Neuronal stem cell (in vitro differentiated cells): ENCODE measurements at regions not wholly inside any gene's neighbourhood (a gene's known extent, or its start where the extent isn't known, plus 50 kb on each side); places are given as distances from the start of the nearest gene placed in this dataset.

Experiments used
- DNase-seq: peaks from one replicate; pipeline ENCODE4 v3.0.0-alpha.2; 2013; ENCODE audit warnings: low spot score
- H2AFZ ChIP-seq: one replicate; pipeline ENCODE4 v1.6.1; 2013; ENCODE audit warnings: mild to moderate bottlenecking, low read length, inconsistent platforms
- H2AK5ac ChIP-seq: 2 replicates; pipeline ENCODE4 v1.6.1; 2013; ENCODE audit warnings: low read depth, mild to moderate bottlenecking, inconsistent platforms, low read length, moderate library complexity, mixed read lengths
- H2BK120ac ChIP-seq: 2 replicates; pipeline ENCODE4 v1.6.1; 2013; ENCODE audit warnings: low read depth, mild to moderate bottlenecking, inconsistent platforms, low read length, moderate library complexity, mixed read lengths
- H2BK12ac ChIP-seq: one replicate; pipeline ENCODE4 v1.6.1; 2013; ENCODE audit warnings: low read length, inconsistent platforms
- H2BK15ac ChIP-seq: 2 replicates; pipeline ENCODE4 v1.6.1; 2013; ENCODE audit warnings: mild to moderate bottlenecking, low read length, inconsistent platforms, mixed read lengths
- H2BK5ac ChIP-seq: one replicate; pipeline ENCODE4 v1.6.1; 2013; ENCODE audit warnings: inconsistent platforms, mild to moderate bottlenecking, low read length, moderate library complexity
- H3K14ac ChIP-seq: one replicate; pipeline ENCODE4 v1.6.1; 2013; ENCODE audit warnings: low read length, inconsistent platforms
- H3K18ac ChIP-seq: 2 replicates; pipeline ENCODE4 v1.6.1; 2013; ENCODE audit warnings: low read length, inconsistent platforms
- H3K23ac ChIP-seq: 2 replicates; pipeline ENCODE4 v1.6.1; 2013; ENCODE audit warnings: low read depth, mild to moderate bottlenecking, mixed read lengths, low read length, inconsistent platforms; ENCODE audit not compliant: poor library complexity
- H3K27ac ChIP-seq: replicated peaks from 3 replicates; pipeline ENCODE4 v1.5.1; 2013; ENCODE audit warnings: low read length, inconsistent platforms
- H3K27me3 ChIP-seq, 3 experiments: 2 replicates each; pipeline ENCODE4 v1.6.1; 2013; ENCODE audit warnings: low read length in 3 of 3, mild to moderate bottlenecking in 2 of 3, inconsistent platforms in 1 of 3, low read depth in 1 of 3, mixed read lengths in 1 of 3, moderate library complexity in 1 of 3; ENCODE audit not compliant: control insufficient read depth in 3 of 3, insufficient read depth in 3 of 3
- H3K36me3 ChIP-seq, 2 donors: replicated peaks in 1 of 2; 2 replicates each; pipeline ENCODE4 v1.6.1; 2013; ENCODE audit warnings: low read length in 2 of 2; ENCODE audit not compliant: control insufficient read depth in 2 of 2, insufficient read depth in 2 of 2
- H3K4ac ChIP-seq: 2 replicates; pipeline ENCODE4 v1.6.1; 2013; ENCODE audit warnings: inconsistent platforms, mild to moderate bottlenecking, low read length, moderate library complexity
- H3K4me1 ChIP-seq, 2 donors: 1 replicate in 1 of 2; 2 replicates in 1 of 2; pipeline ENCODE4 v1.6.1; 2013; ENCODE audit warnings: low read length in 2 of 2, low read depth in 1 of 2; ENCODE audit not compliant: control insufficient read depth in 2 of 2, insufficient read depth in 1 of 2
- H3K4me2 ChIP-seq: one replicate; pipeline ENCODE4 v1.6.1; 2013; ENCODE audit warnings: mild to moderate bottlenecking, low read length, inconsistent platforms; ENCODE audit not compliant: insufficient read depth, poor library complexity, severe bottlenecking
- H3K4me3 ChIP-seq, 2 donors: 2 replicates each; pipeline ENCODE4 v1.5.1; 2013; ENCODE audit warnings: low read length in 2 of 2, mild to moderate bottlenecking in 2 of 2, inconsistent platforms in 1 of 2, moderate library complexity in 1 of 2
- H3K79me1 ChIP-seq: one replicate; pipeline ENCODE4 v1.6.1; 2013; ENCODE audit warnings: low read depth, mild to moderate bottlenecking, inconsistent platforms, low read length, moderate library complexity
- H3K9ac ChIP-seq: one replicate; pipeline ENCODE4 v1.6.1; 2013; ENCODE audit warnings: mild to moderate bottlenecking, low read depth, low read length, inconsistent platforms; ENCODE audit not compliant: poor library complexity
- H3K9me3 ChIP-seq, 2 donors: replicated peaks in 1 of 2; 2 replicates each; pipeline versions ENCODE3 to v1.6.1; 2013; ENCODE audit warnings: low read length in 2 of 2, mild to moderate bottlenecking in 2 of 2, inconsistent platforms in 1 of 2, low read depth in 1 of 2, mixed read lengths in 1 of 2, moderate library complexity in 1 of 2; ENCODE audit not compliant: control insufficient read depth in 2 of 2, insufficient read depth in 1 of 2
- H4K8ac ChIP-seq: one replicate; pipeline ENCODE4 v1.6.1; 2013; ENCODE audit warnings: low read depth, mild to moderate bottlenecking, inconsistent platforms, low read length, moderate library complexity
- H4K91ac ChIP-seq: one replicate; pipeline ENCODE4 v1.6.1; 2013; ENCODE audit warnings: low read length, low read depth, mild to moderate bottlenecking, inconsistent platforms; ENCODE audit not compliant: poor library complexity
- WGBS, 2 donors: extraction: QIAGEN DNeasy Blood & Tissue Kit; methylation state at CpG; one replicate each; pipeline ENCODE4 v1.1.7; 2013; ENCODE audit warnings: missing lambda C conversion rate in 2 of 2, mixed read lengths in 1 of 2; ENCODE audit not compliant: insufficient read length in 2 of 2, insufficient replicate concordance in 1 of 2; ENCODE audit errors: extremely low coverage in 2 of 2; 5-methylcytosine and 5-hydroxymethylcytosine counted together

GRCh38 chr15:91698241-91698640 is 155.3 kb upstream of the SLCO3A1 start:
- DNase-seq = no peak
- Histone ChIP-seq H3K27ac (no peak overlapping the region), H3K79me1 (no peaks in the 10 kb centered on the region), H3K4me3 (no peak overlapping the region), H4K8ac (no peak overlapping the region), H3K36me3 (no peaks in the 10 kb centered on the region), H3K14ac (no peak overlapping the region), H2AFZ (no peak overlapping the region), H3K9ac (no peak overlapping the region), H2BK120ac (no peak overlapping the region), H2BK5ac (no peak overlapping the region), H4K91ac (no peak overlapping the region), H3K4ac (no peak overlapping the region), H2AK5ac (no peak overlapping the region), H3K4me1 (peaks cover 0 to 4% of the 10 kb centered on the region in 2 donors), H2BK15ac (no peak overlapping the region), H3K18ac (no peak overlapping the region), H3K27me3 (no peaks in the 10 kb centered on the region), H2BK12ac (no peak overlapping the region), H3K4me2 (no peak overlapping the region), H3K9me3 (no peaks in the 10 kb centered on the region), H3K23ac (no peak overlapping the region)
- no CpG with 5 or more reads among the region's 4 CpGs for WGBS, 2 donors

GRCh38 chr15:91699741-91700140 is 153.8 kb upstream of the SLCO3A1 start:
- no peak overlapping the region for H2BK120ac ChIP-seq
- no peak overlapping the region for H3K23ac ChIP-seq
- no peak overlapping the region for H2BK15ac ChIP-seq
- no peak overlapping the region for H2BK12ac ChIP-seq
- WGBS, 2 donors = no CpG with 5 or more reads among the region's 1 CpG
- no peak overlapping the region for H4K91ac ChIP-seq
- H4K8ac ChIP-seq = no peak overlapping the region
- H3K27ac ChIP-seq = no peak overlapping the region
- no peak overlapping the region for H3K18ac ChIP-seq
- peaks cover 0 to 4% of the 10 kb centered on the region in 2 donors for H3K4me1 ChIP-seq
- H3K9ac ChIP-seq = no peak overlapping the region
- no peak overlapping the region for H3K4ac ChIP-seq
- no peak overlapping the region for H3K14ac ChIP-seq
- no peak overlapping the region for H3K4me3 ChIP-seq
- H3K36me3 ChIP-seq = no peaks in the 10 kb centered on the region
- H2AK5ac ChIP-seq = no peak overlapping the region
- H2BK5ac ChIP-seq = no peak overlapping the region
- H3K79me1 ChIP-seq = no peaks in the 10 kb centered on the region
- H3K27me3 ChIP-seq = no peaks in the 10 kb centered on the region
- no peak overlapping the region for H2AFZ ChIP-seq
- DNase-seq = no peak
- H3K4me2 ChIP-seq = no peak overlapping the region
- H3K9me3 ChIP-seq = no peaks in the 10 kb centered on the region

- no peak overlapping the region for H3K9ac ChIP-seq
- H3K4me2 ChIP-seq = no peak overlapping the region
- no peaks in the 10 kb centered on the region for H3K4me1 ChIP-seq
- H3K27ac ChIP-seq = no peak overlapping the region
- no peak overlapping the region for H4K91ac ChIP-seq
- no peaks in the 10 kb centered on the region for H3K36me3 ChIP-seq
- no peak overlapping the region for H3K23ac ChIP-seq
- H2BK120ac ChIP-seq = no peak overlapping the region
- H3K79me1 ChIP-seq = no peaks in the 10 kb centered on the region
- no CpG with 5 or more reads among the region's 2 CpGs for WGBS, 2 donors
- no peak overlapping the region for H3K4me3 ChIP-seq
- H3K18ac ChIP-seq = no peak overlapping the region
- H3K14ac ChIP-seq = no peak overlapping the region
- H4K8ac ChIP-seq = no peak overlapping the region
- no peak overlapping the region for H3K4ac ChIP-seq
- H2AK5ac ChIP-seq = no peak overlapping the region
- no peak overlapping the region for H2BK12ac ChIP-seq
- H2AFZ ChIP-seq = no peak overlapping the region
- H2BK5ac ChIP-seq = no peak overlapping the region
- DNase-seq = no peak
- no peak overlapping the region for H2BK15ac ChIP-seq
- no peaks in the 10 kb centered on the region for H3K27me3 ChIP-seq
- no peaks in the 10 kb centered on the region for H3K9me3 ChIP-seq
Measured at GRCh38 chr15:91703274-91703673, 150.2 kb upstream of the SLCO3A1 start.

GRCh38 chr15:91704343-91704742 is 149.2 kb upstream of the SLCO3A1 start:
- H3K27ac ChIP-seq = no peak overlapping the region
- H3K4me3 ChIP-seq = no peak overlapping the region
- no peaks in the 10 kb centered on the region for H3K79me1 ChIP-seq
- H2AK5ac ChIP-seq = no peak overlapping the region
- no peak overlapping the region for H4K8ac ChIP-seq
- H3K9ac ChIP-seq = no peak overlapping the region
- H3K27me3 ChIP-seq = no peaks in the 10 kb centered on the region
- H3K9me3 ChIP-seq = no peaks in the 10 kb centered on the region
- no peak overlapping the region for H3K18ac ChIP-seq
- no peak overlapping the region for H2BK15ac ChIP-seq
- H3K4me2 ChIP-seq = no peak overlapping the region
- H2BK120ac ChIP-seq = no peak overlapping the region
- no peak overlapping the region for H3K14ac ChIP-seq
- H3K36me3 ChIP-seq = no peaks in the 10 kb centered on the region
- WGBS, 2 donors = no CpG with 5 or more reads among the region's 5 CpGs
- no peak overlapping the region for H2BK12ac ChIP-seq
- no peak overlapping the region for H4K91ac ChIP-seq
- no peak overlapping the region for H2AFZ ChIP-seq
- no peak for DNase-seq
- H3K4me1 ChIP-seq = no peaks in the 10 kb centered on the region
- no peak overlapping the region for H3K4ac ChIP-seq
- no peak overlapping the region for H3K23ac ChIP-seq
- no peak overlapping the region for H2BK5ac ChIP-seq
